ENCODE measurements at regions not wholly inside any gene's neighbourhood (a gene's known extent, or its start where the extent isn't known, plus 50 kb on each side); places are given as distances from the start of the nearest gene placed in this dataset.

GRCh38 chr3:104556372-104557078 lies 810.2 kb upstream of the ALCAM start:
- TF ChIP-seq EZH2 (IDR thresholded peaks at IDR 0.05; ENCODE audit: borderline replicate concordance, insufficient read depth, low read length, poor library complexity, severe bottlenecking) (no peak), EP300 (conservative IDR thresholded peaks at IDR 0.05; ENCODE audit: poor library complexity, severe bottlenecking) (no peak), MXI1 (conservative IDR thresholded peaks at IDR 0.05; ENCODE audit: poor library complexity, severe bottlenecking) (no peak), REST (IDR thresholded peaks at IDR 0.05; ENCODE audit: borderline replicate concordance) (no peak), SMC3 (conservative IDR thresholded peaks at IDR 0.05; ENCODE audit: poor library complexity) (no peak), CTCF (IDR thresholded peaks at IDR 0.05; ENCODE audit: poor library complexity, severe bottlenecking) (no peak), RAD21 (conservative IDR thresholded peaks at IDR 0.05) (no peak), POLR2AphosphoS5 (IDR thresholded peaks at IDR 0.05) (no peak), TAF1 (IDR thresholded peaks at IDR 0.05; ENCODE audit: low read depth) (no peak)
- Histone ChIP-seq H3K36me3 (ENCODE audit: insufficient read depth, low read length) (no peaks in the 10 kb centered on the region), H3K79me2 (replicated peaks; ENCODE audit: insufficient read depth, low read length) (no peaks in the 10 kb centered on the region), H3F3A (ENCODE audit: insufficient read depth, low read length, poor library complexity, severe bottlenecking) (no peaks in the 10 kb centered on the region), H3K27ac (ENCODE audit: low read length) (no peak overlapping the region), H4K20me1 (ENCODE audit: insufficient read depth) (no peaks in the 10 kb centered on the region), H3K9me2 (ENCODE audit: insufficient read depth, low read length) (no peaks in the 10 kb centered on the region), H3K27me3 (ENCODE audit: insufficient read depth, low read depth, low read length) (no peaks in the 10 kb centered on the region), H3K4me3 (ENCODE audit: low read length) (no peak overlapping the region), H3K4me2 (ENCODE audit: low read length) (no peak overlapping the region), H3K9ac (ENCODE audit: low read length) (no peak overlapping the region), H3K9me3 (ENCODE audit: low read length) (no peaks in the 10 kb centered on the region), H2AFZ (ENCODE audit: low read depth, low read length) (no peak overlapping the region)

GRCh38 chr3:104561324-104561723 lies 805.4 kb upstream of the ALCAM start:
- H3K4me3 ChIP-seq (ENCODE audit: low read length): no peak overlapping the region
- no peak overlapping the region for H3K9ac ChIP-seq (ENCODE audit: low read length)
- H3K27ac ChIP-seq (ENCODE audit: low read length): no peak overlapping the region
- H3F3A ChIP-seq (ENCODE audit: insufficient read depth, low read length, poor library complexity, severe bottlenecking): no peaks in the 10 kb centered on the region
- H3K9me3 ChIP-seq (ENCODE audit: low read length): no peaks in the 10 kb centered on the region
- H3K4me2 ChIP-seq (ENCODE audit: low read length): no peak overlapping the region
- H3K9me2 ChIP-seq (ENCODE audit: insufficient read depth, low read length): no peaks in the 10 kb centered on the region
- TF ChIP-seq TAF1 (IDR thresholded peaks at IDR 0.05; ENCODE audit: low read depth): no peak
- TF ChIP-seq REST (IDR thresholded peaks at IDR 0.05; ENCODE audit: borderline replicate concordance): no peak
- TF ChIP-seq POLR2AphosphoS5 (IDR thresholded peaks at IDR 0.05): no peak
- TF ChIP-seq SMC3 (conservative IDR thresholded peaks at IDR 0.05; ENCODE audit: poor library complexity): no peak
- no peak for TF ChIP-seq RAD21 (conservative IDR thresholded peaks at IDR 0.05)
- no peak for TF ChIP-seq MXI1 (conservative IDR thresholded peaks at IDR 0.05; ENCODE audit: poor library complexity, severe bottlenecking)
- no peak for TF ChIP-seq CTCF (IDR thresholded peaks at IDR 0.05; ENCODE audit: poor library complexity, severe bottlenecking)
- TF ChIP-seq EZH2 (IDR thresholded peaks at IDR 0.05; ENCODE audit: borderline replicate concordance, insufficient read depth, low read length, poor library complexity, severe bottlenecking): no peak
- TF ChIP-seq EP300 (conservative IDR thresholded peaks at IDR 0.05; ENCODE audit: poor library complexity, severe bottlenecking): no peak
- H3K27me3 ChIP-seq (ENCODE audit: insufficient read depth, low read depth, low read length): no peaks in the 10 kb centered on the region
- H2AFZ ChIP-seq (ENCODE audit: low read depth, low read length): no peak overlapping the region
- no peaks in the 10 kb centered on the region for H3K79me2 ChIP-seq (replicated peaks; ENCODE audit: insufficient read depth, low read length)
- no peaks in the 10 kb centered on the region for H4K20me1 ChIP-seq (ENCODE audit: insufficient read depth)
- H3K36me3 ChIP-seq (ENCODE audit: insufficient read depth, low read length): no peaks in the 10 kb centered on the region
